ENCODE measurements at regions not wholly inside any gene's neighbourhood (a gene's known extent, or its start where the extent isn't known, plus 50 kb on each side); places are given as distances from the start of the nearest gene placed in this dataset.
"Not testable (repeated sequence)": the region's sequence is repeated elsewhere in the genome, so short reads cannot be mapped to it uniquely, and the experiment has no call there.

- no peak for DNase-seq (ENCODE audit: low spot score)
Measured at GRCh38 chr17:68097161-68097805, 61.7 kb downstream of the KPNA2 start.

GRCh38 chr17:68099341-68099753 lies 63.8 kb downstream of the KPNA2 start:
- DNase-seq (ENCODE audit: low spot score): not testable (repeated sequence)

- no peak for DNase-seq (ENCODE audit: low spot score)
Measured at GRCh38 chr17:68100000-68100641, 64.6 kb downstream of the KPNA2 start.

- peak; percentile 59 for DNase-seq (ENCODE audit: low spot score)
Measured at GRCh38 chr17:68101075-68101986, 65.8 kb downstream of the KPNA2 start.

GRCh38 chr17:68101987-68102314 lies 66.4 kb downstream of the KPNA2 start:
- no peak for DNase-seq (ENCODE audit: low spot score)

- no peak for DNase-seq (ENCODE audit: low spot score)
Measured at GRCh38 chr17:68102318-68102758, 66.8 kb downstream of the KPNA2 start.

- no peak for DNase-seq (ENCODE audit: low spot score)
Measured at GRCh38 chr17:68103148-68103547, 67.6 kb downstream of the KPNA2 start.

- no peak for DNase-seq (ENCODE audit: low spot score)
Measured at GRCh38 chr17:68106085-68106484, 70.5 kb downstream of the KPNA2 start.

- no peak for DNase-seq (ENCODE audit: low spot score)
Measured at GRCh38 chr17:68107373-68107772, 71.8 kb downstream of the KPNA2 start.

GRCh38 chr17:68108313-68109000 lies 72.9 kb downstream of the KPNA2 start:
- DNase-seq (ENCODE audit: low spot score): no peak

GRCh38 chr17:68109404-68109803 lies 73.9 kb downstream of the KPNA2 start:
- DNase-seq (ENCODE audit: low spot score): not testable (repeated sequence)

- not testable (repeated sequence) for DNase-seq (ENCODE audit: low spot score)
Measured at GRCh38 chr17:68116211-68116610, 80.7 kb downstream of the KPNA2 start.

GRCh38 chr17:68122587-68122986 lies 87.1 kb downstream of the KPNA2 start:
- DNase-seq (ENCODE audit: low spot score): no peak

- no peak for DNase-seq (ENCODE audit: low spot score)
Measured at GRCh38 chr17:68125111-68125870, 89.8 kb downstream of the KPNA2 start.

GRCh38 chr17:68127914-68128313 lies 92.4 kb downstream of the KPNA2 start:
- DNase-seq (ENCODE audit: low spot score): no peak

- no peak for DNase-seq (ENCODE audit: low spot score)
Measured at GRCh38 chr17:68131456-68131855, 95.9 kb downstream of the KPNA2 start.

GRCh38 chr17:68133346-68134045 lies 98.0 kb downstream of the KPNA2 start:
- DNase-seq (ENCODE audit: low spot score): no peak

GRCh38 chr17:68134046-68134637 lies 98.6 kb downstream of the KPNA2 start:
- DNase-seq (ENCODE audit: low spot score): no peak

GRCh38 chr17:68134731-68135130 lies 99.2 kb downstream of the KPNA2 start:
- no peak for DNase-seq (ENCODE audit: low spot score)

GRCh38 chr17:68135141-68135887 lies 99.8 kb downstream of the KPNA2 start:
- DNase-seq (ENCODE audit: low spot score): no peak
